Lung (tissue), 11 donors: ENCODE measurements at regions not wholly inside any gene's neighbourhood (a gene's known extent, or its start where the extent isn't known, plus 50 kb on each side); places are given as distances from the start of the nearest gene placed in this dataset.

Experiments
- ATAC-seq: fragments of 200-7000 bp; cut with Tn5 transposase; one replicate; pipeline ENCODE4 v1.9.1; 2020; ENCODE audit warnings: moderate number of reproducible peaks; ENCODE audit not compliant: insufficient read depth, low FRiP score
- DNase-seq, 3 donors: peaks; one replicate each; pipeline ENCODE4 v3.0.0-alpha.2; 2013 to 2017
- H3K27ac ChIP-seq, 2 donors: one replicate each; pipeline ENCODE4 v1.5.1; 2013; ENCODE audit warnings: mild to moderate bottlenecking in 2 of 2, moderate library complexity in 2 of 2, control low read depth in 1 of 2, inconsistent platforms in 1 of 2, low read depth in 1 of 2, low read length in 1 of 2
- H3K27me3 ChIP-seq, 3 donors: one replicate each; pipeline ENCODE4 v1.5.1; 2013; ENCODE audit warnings: low read length in 2 of 3; ENCODE audit not compliant: control insufficient read depth in 3 of 3, insufficient read depth in 3 of 3
- H3K36me3 ChIP-seq, 4 donors: one replicate each; pipeline ENCODE4 v1.5.1; 2013; ENCODE audit warnings: low read length in 4 of 4, mild to moderate bottlenecking in 1 of 4, moderate library complexity in 1 of 4; ENCODE audit not compliant: control insufficient read depth in 4 of 4, insufficient read depth in 4 of 4
- H3K4me1 ChIP-seq, 5 donors: one replicate each; pipeline ENCODE4 v1.5.1; 2013; ENCODE audit warnings: low read length in 5 of 5, mild to moderate bottlenecking in 2 of 5, moderate library complexity in 1 of 5; ENCODE audit not compliant: control insufficient read depth in 5 of 5, insufficient read depth in 5 of 5
- H3K4me3 ChIP-seq: one replicate; pipeline ENCODE4 v1.5.1; 2013; ENCODE audit warnings: mild to moderate bottlenecking, control low read depth, moderate library complexity
- H3K9ac ChIP-seq, 2 donors: one replicate each; pipeline ENCODE4 v1.5.1; 2013; ENCODE audit warnings: low read length in 2 of 2, control low read depth in 1 of 2; ENCODE audit not compliant: insufficient read depth in 1 of 2
- H3K9me3 ChIP-seq, 4 donors: one replicate each; pipeline ENCODE4 v1.5.1; 2013; ENCODE audit warnings: low read length in 3 of 4, mild to moderate bottlenecking in 1 of 4, moderate library complexity in 1 of 4; ENCODE audit not compliant: control insufficient read depth in 4 of 4, insufficient read depth in 3 of 4
- WGBS, 2 donors: extraction: QIAGEN DNeasy Blood & Tissue Kit; methylation state at CpG; one replicate each; pipeline ENCODE4 v1.1.7; 2013; 5-methylcytosine and 5-hydroxymethylcytosine counted together
- TF ChIP-seq, protein P1 (sequence below): IDR thresholded peaks from 2 replicates; pipeline ENCODE4 v1.5.1; 2012; ENCODE audit warnings: mild to moderate bottlenecking; ENCODE audit errors: control extremely low read depth, extremely low read depth
- donor health status: control.
- donor health status: control.
- donor health status: Bipolar disorder and iron deficiency.
- donor health status: healthy.
- donor health status: DM: yes; HTN: yes; CAD: no.

- Histone ChIP-seq H3K9me3 (peaks cover 0 to 13% (median 0%) of the 10 kb centered on the region in 4 donors), H3K9ac (no peak overlapping the region), H3K27ac (no peak overlapping the region), H3K36me3 (no peaks in the 10 kb centered on the region), H3K4me3 (no peak overlapping the region), H3K27me3 (no peaks in the 10 kb centered on the region), H3K4me1 (no peaks in the 10 kb centered on the region)
- no peak for ATAC-seq
- TF ChIP-seq, protein P1, sequence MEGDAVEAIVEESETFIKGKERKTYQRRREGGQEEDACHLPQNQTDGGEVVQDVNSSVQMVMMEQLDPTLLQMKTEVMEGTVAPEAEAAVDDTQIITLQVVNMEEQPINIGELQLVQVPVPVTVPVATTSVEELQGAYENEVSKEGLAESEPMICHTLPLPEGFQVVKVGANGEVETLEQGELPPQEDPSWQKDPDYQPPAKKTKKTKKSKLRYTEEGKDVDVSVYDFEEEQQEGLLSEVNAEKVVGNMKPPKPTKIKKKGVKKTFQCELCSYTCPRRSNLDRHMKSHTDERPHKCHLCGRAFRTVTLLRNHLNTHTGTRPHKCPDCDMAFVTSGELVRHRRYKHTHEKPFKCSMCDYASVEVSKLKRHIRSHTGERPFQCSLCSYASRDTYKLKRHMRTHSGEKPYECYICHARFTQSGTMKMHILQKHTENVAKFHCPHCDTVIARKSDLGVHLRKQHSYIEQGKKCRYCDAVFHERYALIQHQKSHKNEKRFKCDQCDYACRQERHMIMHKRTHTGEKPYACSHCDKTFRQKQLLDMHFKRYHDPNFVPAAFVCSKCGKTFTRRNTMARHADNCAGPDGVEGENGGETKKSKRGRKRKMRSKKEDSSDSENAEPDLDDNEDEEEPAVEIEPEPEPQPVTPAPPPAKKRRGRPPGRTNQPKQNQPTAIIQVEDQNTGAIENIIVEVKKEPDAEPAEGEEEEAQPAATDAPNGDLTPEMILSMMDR, result no peak
- WGBS, 2 donors, result 64 to 86% methylated on average over 3 of the region's 3 CpGs
- no peak for DNase-seq
Observed at GRCh38 chrX:74090049-74090448, 213.9 kb upstream of the ZCCHC13 start.

- 61 to 100% methylated on average over 1 of the region's 1 CpG for WGBS, 2 donors
- Histone ChIP-seq H3K36me3 (no peaks in the 10 kb centered on the region), H3K4me1 (no peaks in the 10 kb centered on the region), H3K9ac (no peak overlapping the region), H3K27me3 (no peaks in the 10 kb centered on the region), H3K4me3 (no peak overlapping the region), H3K9me3 (peaks cover 0 to 13% (median 0%) of the 10 kb centered on the region in 4 donors), H3K27ac (no peak overlapping the region)
- DNase-seq (no peak), ATAC-seq (no peak)
- TF ChIP-seq, protein P1, result no peak
Observed at GRCh38 chrX:74085642-74086236, 218.2 kb upstream of the ZCCHC13 start.

DNA sequence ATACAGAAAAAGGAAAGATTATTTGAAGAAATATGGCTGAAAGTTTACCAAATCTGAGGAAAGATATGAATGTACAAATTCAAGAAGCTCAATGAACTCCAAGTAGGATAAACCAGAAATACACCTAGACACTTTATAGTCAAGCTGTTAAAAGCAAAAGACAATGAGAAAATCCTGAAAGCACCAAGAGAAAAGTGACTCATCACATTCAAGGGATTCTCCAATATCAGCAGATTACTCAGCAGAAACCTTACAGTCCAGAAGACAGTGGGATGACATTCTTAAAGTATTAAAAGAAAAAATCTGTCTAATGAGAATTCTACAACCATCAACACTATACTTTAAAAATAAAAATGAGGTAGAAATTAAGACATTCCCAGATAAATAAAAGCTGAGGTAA, 223.8 kb upstream of the ZCCHC13 start:
- TF ChIP-seq, protein P1, result no peak
- H3K27ac ChIP-seq, result no peak overlapping the region
- H3K4me3 ChIP-seq, result no peak overlapping the region

More for the DNA sequence above, 223.8 kb upstream of the ZCCHC13 start:
- ATAC-seq (no peak), DNase-seq (no peak)
- Histone ChIP-seq H3K9me3 (peaks cover 0 to 8% (median 0%) of the 10 kb centered on the region in 4 donors), H3K9ac (no peak overlapping the region), H3K36me3 (no peaks in the 10 kb centered on the region), H3K27me3 (no peaks in the 10 kb centered on the region), H3K4me1 (no peaks in the 10 kb centered on the region)
